Right renal pelvis (tissue), 4 donors: ENCODE measurements at regions not wholly inside any gene's neighbourhood (a gene's known extent, or its start where the extent isn't known, plus 50 kb on each side); places are given as distances from the start of the nearest gene placed in this dataset.
"Not testable (repeated sequence)": the region's sequence is repeated elsewhere in the genome, so short reads cannot be mapped to it uniquely, and the experiment has no call there.

Experiments
- DNase-seq, 4 donors: peaks; one replicate each; pipeline ENCODE4 v3.0.0-alpha.2; 2013; ENCODE audit warnings: low read depth in 4 of 4, low spot score in 3 of 4, missing footprints in 1 of 4

GRCh38 chr4:60718874-60719273, 481.3 kb upstream of the ADGRL3 start:
- no peak for DNase-seq

- DNase-seq: no peak
These were observed 478.4 kb upstream of the ADGRL3 start for GRCh38 chr4:60721685-60722084.

GRCh38 chr4:60723796-60724195, 476.3 kb upstream of the ADGRL3 start:
- no peak for DNase-seq

GRCh38 chr4:60724623-60725022, 475.5 kb upstream of the ADGRL3 start:
- DNase-seq: no peak

GRCh38 chr4:60726779-60727178, 473.3 kb upstream of the ADGRL3 start:
- no peak for DNase-seq

- DNase-seq: no peak
These were observed 470.9 kb upstream of the ADGRL3 start for GRCh38 chr4:60729194-60729593.

- DNase-seq: not testable (repeated sequence)
These were observed 470.4 kb upstream of the ADGRL3 start for GRCh38 chr4:60729764-60730163.

- no peak for DNase-seq
These were observed 462.3 kb upstream of the ADGRL3 start for GRCh38 chr4:60737858-60738257.

GRCh38 chr4:60743654-60744053, 456.5 kb upstream of the ADGRL3 start:
- no peak for DNase-seq

GRCh38 chr4:60744767-60745166, 455.4 kb upstream of the ADGRL3 start:
- no peak for DNase-seq

- no peak for DNase-seq
These were observed 454.1 kb upstream of the ADGRL3 start for GRCh38 chr4:60745800-60746571.

- DNase-seq: no peak
These were observed 449.2 kb upstream of the ADGRL3 start for GRCh38 chr4:60750962-60751361.

- no peak for DNase-seq
These were observed 442.0 kb upstream of the ADGRL3 start for GRCh38 chr4:60757986-60758680.

GRCh38 chr4:60759518-60760245, 440.4 kb upstream of the ADGRL3 start:
- no peak for DNase-seq

GRCh38 chr4:60780874-60781273, 419.3 kb upstream of the ADGRL3 start:
- no peak for DNase-seq

GRCh38 chr4:60790608-60791007, 409.5 kb upstream of the ADGRL3 start:
- no peak for DNase-seq

GRCh38 chr4:60794372-60794771, 405.8 kb upstream of the ADGRL3 start:
- no peak for DNase-seq

- DNase-seq: no peak
These were observed 400.9 kb upstream of the ADGRL3 start for GRCh38 chr4:60799214-60799613.

- no peak for DNase-seq
These were observed 399.4 kb upstream of the ADGRL3 start for GRCh38 chr4:60800701-60801100.

GRCh38 chr4:60805500-60806313, 394.4 kb upstream of the ADGRL3 start:
- DNase-seq: peak in 1 of 4 donors; percentile 12
